Naive thymus-derived CD4-positive, alpha-beta T cell (primary cell): ENCODE measurements at regions not wholly inside any gene's neighbourhood (a gene's known extent, or its start where the extent isn't known, plus 50 kb on each side); places are given as distances from the start of the nearest gene placed in this dataset.

Source experiments
- ATAC-seq: fragments of 150-1000 bp; cut with Tn5 transposase; 2 replicates; pipeline ENCODE4 v1.10.0; 2021; ENCODE audit warnings: mild to moderate bottlenecking, moderate library complexity
- CTCF ChIA-PET: fragments of 350-600 bp; sonication (Branson Sonifier 250); formaldehyde crosslinking; loops from one replicate; lab custom pipeline; 2021; ENCODE audit warnings: antibody characterized with exemption; lab: Charles Lee
- POLR2A ChIA-PET: fragments of 350-600 bp; sonication (Branson Sonifier 250); formaldehyde crosslinking; loops from one replicate; lab custom pipeline; 2021; ENCODE audit warnings: antibody characterized with exemption, inconsistent platforms; lab: Charles Lee
- DNase-seq, 9 donors: peaks; one replicate each; pipeline versions ENCODE4 v3.0.0 to v3.0.0-alpha.2; 2020 to 2022; ENCODE audit warnings: mixed read lengths in 1 of 9
- H3K27ac ChIP-seq: one replicate; pipeline ENCODE4 v1.7.0; 2013; ENCODE audit warnings: mild to moderate bottlenecking, low read depth, low read length, moderate library complexity
- H3K27me3 ChIP-seq, 2 donors: one replicate each; pipeline ENCODE4 v1.7.0; 2013; ENCODE audit warnings: low read length in 2 of 2, mild to moderate bottlenecking in 2 of 2, moderate library complexity in 2 of 2; ENCODE audit not compliant: control insufficient read depth in 2 of 2, insufficient read depth in 2 of 2
- H3K36me3 ChIP-seq, 3 experiments: 1 replicate in 2 of 3; 2 replicates in 1 of 3; pipeline ENCODE4 v1.7.0; 2013; ENCODE audit warnings: low read length in 3 of 3, mild to moderate bottlenecking in 3 of 3, moderate library complexity in 1 of 3; ENCODE audit not compliant: insufficient read depth in 3 of 3, control insufficient read depth in 2 of 3
- H3K4me1 ChIP-seq, 2 donors: one replicate each; pipeline ENCODE4 v1.7.0; 2013; ENCODE audit warnings: low read length in 2 of 2, mild to moderate bottlenecking in 2 of 2, moderate library complexity in 1 of 2; ENCODE audit not compliant: control insufficient read depth in 2 of 2, insufficient read depth in 2 of 2
- H3K4me3 ChIP-seq: 2 replicates; pipeline ENCODE4 v1.7.0; 2013; ENCODE audit warnings: mild to moderate bottlenecking, low read length
- H3K9me3 ChIP-seq, 3 experiments: 1 replicate in 2 of 3; 2 replicates in 1 of 3; pipeline ENCODE4 v1.7.0; 2013; ENCODE audit warnings: low read length in 3 of 3; ENCODE audit not compliant: control insufficient read depth in 2 of 3
- H3K27ac Mint-ChIP-seq, 9 donors: one replicate each; pipeline ENCODE4 v1.8.0; 2020 to 2022; ENCODE audit warnings: mixed read lengths in 9 of 9, mild to moderate bottlenecking in 8 of 9, moderate library complexity in 5 of 9, inconsistent platforms in 2 of 9
- H3K27me3 Mint-ChIP-seq, 5 donors: one replicate each; pipeline ENCODE4 v1.8.0; 2021 to 2022; ENCODE audit warnings: mixed read lengths in 5 of 5, mild to moderate bottlenecking in 1 of 5
- H3K36me3 Mint-ChIP-seq, 5 donors: one replicate each; pipeline ENCODE4 v1.8.0; 2020 to 2022; ENCODE audit warnings: mixed read lengths in 5 of 5, mild to moderate bottlenecking in 3 of 5, inconsistent platforms in 1 of 5
- H3K4me1 Mint-ChIP-seq, 7 donors: one replicate each; pipeline ENCODE4 v1.8.0; 2020 to 2022; ENCODE audit warnings: mixed read lengths in 7 of 7, mild to moderate bottlenecking in 3 of 7, inconsistent platforms in 1 of 7
- H3K4me3 Mint-ChIP-seq, 10 donors: one replicate each; pipeline ENCODE4 v1.8.0; 2020 to 2022; ENCODE audit warnings: mild to moderate bottlenecking in 10 of 10, mixed read lengths in 10 of 10, moderate library complexity in 6 of 10, inconsistent platforms in 2 of 10
- H3K9me3 Mint-ChIP-seq, 11 donors: one replicate each; pipeline ENCODE4 v1.8.0; 2020 to 2022; ENCODE audit warnings: mixed read lengths in 11 of 11, mild to moderate bottlenecking in 4 of 11, inconsistent platforms in 1 of 11, moderate library complexity in 1 of 11
- intact Hi-C, 2 donors: fragments of 100-400 bp; cut with micrococcal nuclease; formaldehyde crosslinking; loops; one replicate each; pipeline ENCODE4 v1.15.1; 2023

DNA sequence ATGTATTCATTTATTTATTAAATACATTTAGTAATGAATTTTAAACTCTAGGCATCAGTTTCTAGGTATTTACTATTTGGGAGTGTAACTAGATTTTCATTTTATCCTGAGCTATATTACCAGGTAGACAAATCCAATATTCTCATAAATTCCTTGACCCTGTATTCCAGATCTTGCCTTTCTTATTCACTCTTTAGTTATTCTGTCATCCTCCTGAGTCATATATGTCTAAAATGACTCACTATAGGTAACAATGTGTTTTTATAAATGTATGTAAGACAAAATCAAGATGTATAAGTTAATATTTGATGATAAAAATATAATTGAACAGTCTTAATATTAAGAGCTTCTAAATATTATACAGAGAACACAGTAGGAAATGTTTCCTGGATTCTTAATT, 642.1 kb upstream of the NRSN1 start:
- Mint-ChIP-seq H3K27me3 (no peaks in the 10 kb centered on the region), H3K4me1 (no peaks in the 10 kb centered on the region), H3K4me3 (no peak overlapping the region), H3K36me3 (no peaks in the 10 kb centered on the region), H3K9me3 (peaks cover 0 to 10% (median 2%) of the 10 kb centered on the region in 11 donors), H3K27ac (no peak overlapping the region)
- no peak overlapping the region for H3K4me3 ChIP-seq
- H3K27ac ChIP-seq, result no peak overlapping the region
- ChIA-PET POLR2A (no interaction called here), CTCF (no interaction called here)
- no peak for DNase-seq
- ATAC-seq, result no peak
- no peaks in the 10 kb centered on the region for H3K27me3 ChIP-seq
- no peaks in the 10 kb centered on the region for H3K36me3 ChIP-seq
- intact Hi-C loops, result no loop called here
- H3K4me1 ChIP-seq, result no peaks in the 10 kb centered on the region
- no peaks in the 10 kb centered on the region for H3K9me3 ChIP-seq

DNA sequence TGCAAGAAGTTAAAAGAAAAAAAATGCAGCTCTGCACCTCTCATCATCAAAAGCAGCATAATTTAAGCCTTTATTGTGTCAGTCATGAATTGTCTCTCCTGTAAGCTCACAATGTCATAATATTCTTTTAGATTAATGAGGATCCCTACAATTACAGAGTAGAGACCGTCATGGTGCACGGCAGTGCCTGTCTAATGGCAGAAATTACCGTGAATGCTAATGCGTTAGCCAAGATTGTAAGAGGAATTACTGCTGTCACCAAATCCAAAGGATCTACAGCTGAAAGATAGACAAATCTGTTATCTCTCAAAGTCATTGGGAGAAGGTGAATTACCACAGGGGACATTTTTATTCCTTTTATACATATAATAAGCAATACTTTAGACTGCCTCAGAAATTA, 631.6 kb upstream of the NRSN1 start:
- Mint-ChIP-seq H3K36me3 (no peaks in the 10 kb centered on the region), H3K4me3 (no peak overlapping the region), H3K27ac (no peak overlapping the region), H3K9me3 (peaks cover 0 to 21% (median 7%) of the 10 kb centered on the region in 11 donors), H3K27me3 (peaks cover 0 to 5% (median 0%) of the 10 kb centered on the region in 5 donors), H3K4me1 (no peaks in the 10 kb centered on the region)
- no peak overlapping the region for H3K4me3 ChIP-seq
- H3K9me3 ChIP-seq, result peaks cover 0 to 5% (median 0%) of the 10 kb centered on the region in 3 experiments
- DNase-seq (no peak), ATAC-seq (no peak)
- CTCF ChIA-PET, result no interaction called here
- POLR2A ChIA-PET, result no interaction called here
- H3K27me3 ChIP-seq, result no peaks in the 10 kb centered on the region
- intact Hi-C loops, result no loop called here
- H3K27ac ChIP-seq, result no peak overlapping the region
- H3K36me3 ChIP-seq, result no peaks in the 10 kb centered on the region
- H3K4me1 ChIP-seq, result no peaks in the 10 kb centered on the region

- no peaks in the 10 kb centered on the region for H3K4me1 ChIP-seq
- H3K9me3 Mint-ChIP-seq, result peaks cover 0 to 11% (median 2%) of the 10 kb centered on the region in 11 donors
- no peak overlapping the region for H3K4me3 Mint-ChIP-seq
- intact Hi-C loops, result no loop called here
- no peaks in the 10 kb centered on the region for H3K36me3 Mint-ChIP-seq
- H3K27me3 Mint-ChIP-seq, result peaks cover 0 to 4% (median 0%) of the 10 kb centered on the region in 5 donors
- H3K36me3 ChIP-seq, result no peaks in the 10 kb centered on the region
- ChIA-PET CTCF (no interaction called here), POLR2A (no interaction called here)
- no peak overlapping the region for H3K4me3 ChIP-seq
- H3K27ac ChIP-seq, result no peak overlapping the region
- no peaks in the 10 kb centered on the region for H3K9me3 ChIP-seq
- no peak for DNase-seq
- ATAC-seq, result no peak
- H3K27me3 ChIP-seq, result no peaks in the 10 kb centered on the region
- H3K4me1 Mint-ChIP-seq, result no peaks in the 10 kb centered on the region
- no peak overlapping the region for H3K27ac Mint-ChIP-seq
Observed at GRCh38 chr6:23498013-23498412, 628.0 kb upstream of the NRSN1 start.

GRCh38 chr6:23499549-23499948, 626.5 kb upstream of the NRSN1 start:
- ATAC-seq (no peak), DNase-seq (no peak)
- H3K9me3 ChIP-seq, result no peaks in the 10 kb centered on the region
- H3K27ac Mint-ChIP-seq, result no peak overlapping the region
- ChIA-PET POLR2A (no interaction called here), CTCF (no interaction called here)
- H3K4me1 Mint-ChIP-seq, result no peaks in the 10 kb centered on the region
- intact Hi-C loops, result no loop called here
- no peaks in the 10 kb centered on the region for H3K27me3 ChIP-seq
- H3K27ac ChIP-seq, result no peak overlapping the region
- no peaks in the 10 kb centered on the region for H3K27me3 Mint-ChIP-seq
- no peaks in the 10 kb centered on the region for H3K36me3 ChIP-seq
- no peak overlapping the region for H3K4me3 Mint-ChIP-seq
- H3K4me1 ChIP-seq, result no peaks in the 10 kb centered on the region
- H3K4me3 ChIP-seq, result no peak overlapping the region
- peaks cover 0 to 11% (median 2%) of the 10 kb centered on the region in 11 donors for H3K9me3 Mint-ChIP-seq
- no peaks in the 10 kb centered on the region for H3K36me3 Mint-ChIP-seq

GRCh38 chr6:23503173-23503572, 622.8 kb upstream of the NRSN1 start:
- Mint-ChIP-seq H3K9me3 (peaks cover 0 to 10% (median 0%) of the 10 kb centered on the region in 11 donors), H3K4me1 (no peaks in the 10 kb centered on the region), H3K36me3 (no peaks in the 10 kb centered on the region), H3K27ac (no peak overlapping the region), H3K27me3 (no peaks in the 10 kb centered on the region), H3K4me3 (no peak overlapping the region)
- ChIA-PET CTCF (no interaction called here), POLR2A (no interaction called here)
- no peaks in the 10 kb centered on the region for H3K9me3 ChIP-seq
- H3K27ac ChIP-seq, result no peak overlapping the region
- ATAC-seq, result no peak
- H3K4me3 ChIP-seq, result no peak overlapping the region
- no peak for DNase-seq
- no peaks in the 10 kb centered on the region for H3K36me3 ChIP-seq
- no peaks in the 10 kb centered on the region for H3K4me1 ChIP-seq
- intact Hi-C loops, result no loop called here
- no peaks in the 10 kb centered on the region for H3K27me3 ChIP-seq

- no peaks in the 10 kb centered on the region for H3K27me3 ChIP-seq
- Mint-ChIP-seq H3K27me3 (no peaks in the 10 kb centered on the region), H3K4me3 (no peak overlapping the region), H3K36me3 (no peaks in the 10 kb centered on the region), H3K27ac (no peak overlapping the region), H3K4me1 (no peaks in the 10 kb centered on the region), H3K9me3 (peaks cover 0 to 10% (median 0%) of the 10 kb centered on the region in 11 donors)
- H3K27ac ChIP-seq, result no peak overlapping the region
- H3K4me3 ChIP-seq, result no peak overlapping the region
- ATAC-seq, result no peak
- intact Hi-C loops, result no loop called here
- no peak for DNase-seq
- H3K4me1 ChIP-seq, result no peaks in the 10 kb centered on the region
- ChIA-PET CTCF (no interaction called here), POLR2A (interaction anchor here (0.6 kb wide), 1 partner anchor 24 kb away, joined by 3 read pairs; no protein-coding TSS in a partner anchor)
- no peaks in the 10 kb centered on the region for H3K9me3 ChIP-seq
- H3K36me3 ChIP-seq, result no peaks in the 10 kb centered on the region
Observed at GRCh38 chr6:23505026-23505425, 621.0 kb upstream of the NRSN1 start.

GRCh38 chr6:23510778-23511510, 615.1 kb upstream of the NRSN1 start:
- Histone ChIP-seq H3K36me3 (no peaks in the 10 kb centered on the region), H3K27ac (no peak overlapping the region), H3K4me3 (no peak overlapping the region), H3K4me1 (no peaks in the 10 kb centered on the region), H3K27me3 (no peaks in the 10 kb centered on the region), H3K9me3 (no peaks in the 10 kb centered on the region)
- H3K36me3 Mint-ChIP-seq, result no peaks in the 10 kb centered on the region
- H3K9me3 Mint-ChIP-seq, result peaks cover 0 to 10% (median 0%) of the 10 kb centered on the region in 11 donors
- ATAC-seq (no peak), DNase-seq (no peak)
- H3K4me3 Mint-ChIP-seq, result no peak overlapping the region
- H3K27me3 Mint-ChIP-seq, result no peaks in the 10 kb centered on the region
- no peak overlapping the region for H3K27ac Mint-ChIP-seq
- CTCF ChIA-PET, result no interaction called here
- no peaks in the 10 kb centered on the region for H3K4me1 Mint-ChIP-seq
- intact Hi-C loops, result no loop called here
- POLR2A ChIA-PET, result no interaction called here
